HG03066 (cell line): ENCODE measurements at regions not wholly inside any gene's neighbourhood (a gene's known extent, or its start where the extent isn't known, plus 50 kb on each side); places are given as distances from the start of the nearest gene placed in this dataset.
"Not testable (repeated sequence)": the region's sequence is repeated elsewhere in the genome, so short reads cannot be mapped to it uniquely, and the experiment has no call there.

Experiments used
- ATAC-seq: cut with Tn5 transposase; IDR thresholded peaks from one replicate; pipeline ENCODE4 v1.9.1; 2021; ENCODE audit warnings: low read depth; ENCODE audit not compliant: unreplicated experiment

DNA sequence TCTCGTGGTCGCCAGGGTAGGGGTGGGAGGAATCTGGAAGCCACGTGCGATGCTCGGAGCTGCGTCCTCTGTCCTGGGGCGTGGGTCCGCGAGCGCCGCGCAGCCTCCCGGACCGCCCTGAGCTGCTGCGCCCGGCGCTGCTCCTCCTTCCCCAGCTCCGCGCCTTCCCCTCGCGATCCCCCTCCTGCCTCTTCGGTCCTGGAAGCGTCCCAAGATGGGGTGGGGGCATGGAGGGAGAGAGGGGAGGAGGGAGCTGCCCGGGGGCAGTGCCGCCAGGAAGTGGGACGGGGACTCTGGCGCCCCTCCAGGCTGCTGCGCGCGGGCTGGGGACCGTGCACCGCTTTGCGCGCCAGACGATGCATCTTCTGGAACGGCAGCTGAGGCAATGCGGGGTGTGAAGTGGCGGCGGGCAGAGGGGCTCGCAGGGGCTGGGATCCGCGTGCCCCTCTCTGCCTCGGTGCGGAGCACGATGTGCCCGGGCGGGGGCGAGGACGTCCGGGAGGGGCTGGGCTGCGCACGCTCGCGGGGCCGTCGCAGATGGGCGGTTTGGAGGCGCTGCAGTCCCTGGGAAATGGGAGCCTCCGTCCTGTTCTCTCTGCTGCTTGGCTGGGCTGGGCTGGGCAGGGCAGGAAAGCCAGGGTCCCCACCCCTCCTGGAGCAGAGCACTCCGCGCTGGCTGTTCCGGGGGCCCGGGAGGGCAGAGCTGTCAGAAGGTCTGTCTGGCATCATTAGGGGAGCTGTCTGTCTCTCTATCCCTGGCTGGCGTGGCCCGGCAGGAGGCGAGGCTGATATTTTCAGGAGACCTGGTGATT lies 388.0 kb downstream of the SEC14L1 start:
- ATAC-seq = no peak

DNA sequence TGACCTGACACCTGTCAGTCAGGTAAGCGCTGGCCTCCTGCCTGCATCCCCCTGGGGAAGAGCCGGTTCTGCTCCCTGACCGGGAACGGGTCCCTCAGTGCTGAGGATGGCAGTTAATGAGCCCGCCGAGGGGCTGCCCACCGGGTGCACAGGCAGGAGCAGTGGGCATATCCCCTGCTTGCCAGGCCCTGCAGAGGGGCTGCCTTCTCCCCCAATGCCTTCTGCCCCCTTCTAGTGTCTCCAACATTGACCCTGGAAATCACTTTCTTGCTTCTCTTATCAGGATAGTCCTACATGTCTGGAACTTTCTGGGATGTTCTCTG lies 388.5 kb downstream of the SEC14L1 start:
- ATAC-seq = no peak

DNA sequence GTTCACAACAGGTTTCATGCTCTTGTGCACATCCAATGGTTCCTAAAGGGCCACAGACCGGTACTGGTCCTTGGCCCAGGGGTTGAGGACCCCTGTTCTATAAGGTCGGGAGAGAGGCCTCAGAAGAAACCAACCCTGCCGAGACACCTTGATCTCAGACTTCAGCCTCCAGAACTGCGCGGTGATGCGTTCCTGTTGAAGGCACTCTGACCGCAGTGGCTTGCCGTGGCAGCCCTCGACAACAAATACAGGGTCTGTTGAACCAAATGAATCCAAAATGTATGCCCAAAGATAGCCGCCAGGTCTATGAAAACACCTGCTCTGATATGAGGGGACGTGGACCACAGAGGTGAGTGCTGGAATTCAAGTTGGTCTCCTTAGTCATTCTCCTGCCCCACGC lies 389.8 kb downstream of the SEC14L1 start:
- no peak for ATAC-seq

DNA sequence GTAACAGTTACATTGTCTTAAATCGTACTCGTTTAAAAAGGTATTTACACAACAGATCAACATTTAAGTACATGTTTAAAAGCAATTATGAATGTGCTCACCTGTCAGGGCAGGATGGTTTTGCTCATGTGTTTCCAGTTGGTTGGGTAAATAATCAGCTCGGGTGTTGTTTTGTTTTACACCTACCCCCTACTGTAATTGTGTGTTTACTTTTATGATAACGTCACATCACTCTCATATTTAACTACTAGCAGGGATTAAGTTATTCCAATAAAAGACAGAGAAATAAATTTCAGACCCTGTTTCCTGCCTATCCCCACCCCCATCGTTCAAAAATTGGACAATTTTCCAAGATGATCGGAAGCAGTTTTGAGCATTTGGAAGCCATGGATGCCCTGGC lies 390.2 kb downstream of the SEC14L1 start:
- ATAC-seq = no peak

DNA sequence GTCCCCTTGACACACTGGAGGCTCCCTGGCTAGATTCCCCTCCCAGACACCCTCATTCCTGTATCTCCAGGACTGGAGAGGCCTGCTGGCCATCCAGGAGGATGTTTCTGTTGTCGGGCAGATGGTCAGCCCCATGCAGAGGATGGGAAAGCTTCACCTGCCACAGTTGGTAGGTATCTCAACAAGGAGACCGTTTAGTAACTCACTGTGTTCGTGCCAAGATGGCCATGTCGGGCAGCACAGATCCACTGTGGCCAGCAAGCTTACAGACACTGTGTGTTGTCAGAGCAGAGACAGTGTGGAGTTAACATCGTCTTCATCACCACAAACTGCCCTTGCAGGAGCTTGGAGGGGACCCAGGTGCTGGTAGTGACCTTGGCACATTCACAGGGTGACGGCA lies 390.9 kb downstream of the SEC14L1 start:
- ATAC-seq = no peak

DNA sequence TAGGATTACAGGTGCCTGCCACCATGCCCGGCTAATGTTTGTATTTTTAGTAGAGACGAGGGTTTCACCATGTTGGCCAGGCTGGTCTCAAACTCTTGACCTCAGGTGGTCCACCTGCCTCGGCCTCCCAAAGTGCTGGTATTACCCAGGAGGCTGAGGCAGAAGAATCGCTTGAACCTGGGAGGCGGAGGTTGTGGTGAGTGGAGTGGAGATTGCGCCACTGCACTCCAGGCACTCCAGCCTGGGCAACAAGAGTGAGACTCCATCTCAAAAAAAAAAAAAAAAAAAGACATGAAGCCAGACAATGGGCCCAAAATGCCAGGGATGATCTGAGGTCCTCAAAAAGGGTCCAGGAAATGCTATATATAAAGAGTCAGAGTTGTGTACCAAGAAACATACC lies 392.9 kb downstream of the SEC14L1 start:
- ATAC-seq = not testable (repeated sequence)

DNA sequence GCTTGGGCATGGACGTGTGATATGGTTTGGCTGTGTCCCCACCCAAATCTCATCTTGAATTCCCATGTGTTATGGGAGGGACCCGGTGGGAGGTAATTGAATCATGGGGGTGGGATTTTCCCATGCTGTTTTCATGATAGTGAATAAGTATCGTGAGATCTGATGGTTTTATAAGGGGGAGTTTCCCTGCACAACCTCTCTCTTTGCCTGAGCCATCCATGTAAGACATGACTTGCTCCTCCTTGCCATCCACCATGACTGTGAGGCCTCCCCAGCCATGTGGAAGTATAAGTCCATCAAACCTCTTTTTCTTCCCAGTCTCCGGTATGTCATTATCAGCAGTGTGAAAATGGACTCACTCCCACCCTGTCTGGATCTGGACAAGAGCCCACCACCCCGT lies 393.4 kb downstream of the SEC14L1 start:
- ATAC-seq = no peak

DNA sequence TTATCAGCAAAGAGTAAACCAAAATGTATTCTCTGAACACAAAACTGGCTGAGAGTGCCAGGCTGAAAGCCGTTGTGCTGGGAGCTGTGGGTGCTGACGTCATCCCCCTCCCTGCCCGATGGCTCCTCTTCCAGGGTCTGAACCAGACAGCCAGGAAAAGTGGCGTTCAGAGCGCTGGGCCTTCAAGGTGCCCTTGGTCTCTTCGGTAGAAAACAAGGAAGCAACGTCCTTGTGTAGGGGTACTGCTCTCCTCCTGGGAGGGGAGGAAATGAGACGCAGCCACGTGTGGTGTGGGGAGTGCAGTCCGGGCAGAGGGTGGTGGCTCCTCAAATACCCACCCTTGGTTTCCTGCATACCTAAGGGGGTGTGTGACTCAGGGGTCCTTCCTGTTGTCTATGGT lies 394.7 kb downstream of the SEC14L1 start:
- ATAC-seq = no peak

DNA sequence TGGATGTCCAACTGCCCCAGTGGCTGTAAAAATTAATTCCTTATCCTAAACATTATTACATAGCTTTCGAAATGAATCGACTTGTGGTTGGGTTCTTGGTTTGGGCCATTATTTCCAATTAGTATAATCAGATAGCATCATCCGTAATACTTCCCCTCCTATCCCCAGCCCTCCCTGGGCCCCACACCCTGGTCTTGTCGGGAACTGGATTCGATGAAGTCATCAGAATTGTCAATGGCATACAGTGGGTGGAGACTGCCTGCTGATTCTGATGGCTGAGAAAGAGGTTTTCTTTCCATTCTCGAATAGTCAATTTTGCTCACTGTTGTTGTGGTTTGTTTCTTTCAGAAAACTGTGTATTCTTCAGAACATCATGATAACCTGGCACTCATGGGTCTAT lies 395.1 kb downstream of the SEC14L1 start:
- ATAC-seq = no peak

DNA sequence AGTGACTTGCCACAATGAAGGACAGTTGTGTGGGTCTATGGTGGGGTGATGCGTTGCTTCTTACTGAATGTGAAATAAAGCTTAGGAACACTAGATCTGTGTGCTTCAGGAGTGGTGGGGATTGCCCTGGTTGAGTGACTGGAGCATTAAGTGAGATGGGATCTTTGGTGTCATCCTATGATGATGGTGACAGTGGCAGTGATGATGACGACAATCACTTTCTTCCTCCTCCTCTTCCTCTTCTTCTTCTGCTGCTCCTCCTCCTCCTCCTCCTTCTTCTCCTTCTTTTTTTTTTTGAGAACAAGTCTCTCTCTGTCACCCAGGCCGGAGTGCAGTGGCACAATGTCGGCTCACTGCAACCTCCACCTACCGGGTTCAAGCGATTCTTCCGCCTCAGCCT lies 396.8 kb downstream of the SEC14L1 start:
- ATAC-seq = no peak

DNA sequence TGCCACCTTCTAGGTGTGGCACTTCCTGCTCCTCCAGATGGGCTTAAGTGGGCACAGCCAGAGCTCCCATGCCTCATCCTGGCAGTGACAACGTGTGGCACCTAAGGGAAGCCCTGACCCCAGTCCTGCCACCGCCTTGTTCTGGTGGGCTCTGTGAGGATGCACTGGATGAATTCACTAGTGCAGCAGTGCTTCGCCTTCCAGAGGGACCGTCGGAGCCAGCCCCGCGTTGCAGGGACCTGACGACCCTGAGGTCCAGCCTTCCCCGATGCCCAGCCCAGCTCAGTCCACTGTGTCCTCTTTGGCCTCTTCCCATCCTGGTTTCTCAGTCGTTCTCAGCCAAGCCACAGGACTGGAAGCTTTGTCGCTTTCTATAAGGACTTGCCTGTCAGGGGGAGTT lies 399.8 kb downstream of the SEC14L1 start:
- ATAC-seq = no peak

DNA sequence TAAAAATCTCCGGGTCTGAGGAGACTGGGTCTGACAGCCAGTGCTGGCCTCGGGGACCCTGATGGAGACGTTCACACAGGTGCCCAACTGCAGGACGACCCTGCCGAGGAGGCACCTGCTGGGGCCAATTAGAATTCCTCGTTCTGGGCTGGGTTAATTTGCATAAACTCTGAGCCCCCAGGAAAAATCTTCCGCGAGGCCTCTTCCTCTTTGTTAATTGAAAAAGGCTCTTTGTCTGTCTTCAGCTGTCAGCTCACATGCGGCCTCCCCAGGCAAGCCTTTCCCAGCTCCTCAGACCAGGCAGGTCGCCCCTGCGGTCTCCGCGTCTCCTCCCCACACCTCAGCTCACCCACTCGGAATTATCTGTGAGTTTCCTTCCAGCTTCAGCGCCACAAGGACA lies 400.2 kb downstream of the SEC14L1 start:
- ATAC-seq = no peak

DNA sequence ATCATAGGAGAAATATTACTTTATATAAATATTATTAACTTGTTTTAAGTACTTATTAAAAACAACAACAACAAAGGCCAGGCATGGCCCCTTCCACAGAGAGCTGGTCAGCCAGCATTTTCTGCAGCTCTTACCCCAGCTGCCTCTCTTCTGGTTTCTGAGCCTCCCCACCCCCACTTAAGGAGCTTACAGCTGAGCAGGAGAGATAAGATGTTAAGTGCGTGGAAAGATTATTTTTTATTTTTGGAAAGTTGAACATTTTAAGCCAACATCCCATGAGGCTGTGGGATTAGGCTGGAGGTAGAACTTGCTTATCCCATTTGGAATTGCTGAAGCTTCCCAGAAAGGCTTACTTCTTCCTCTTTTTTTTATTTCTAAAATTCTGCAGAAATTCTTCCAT lies 401.2 kb downstream of the SEC14L1 start:
- ATAC-seq = no peak

DNA sequence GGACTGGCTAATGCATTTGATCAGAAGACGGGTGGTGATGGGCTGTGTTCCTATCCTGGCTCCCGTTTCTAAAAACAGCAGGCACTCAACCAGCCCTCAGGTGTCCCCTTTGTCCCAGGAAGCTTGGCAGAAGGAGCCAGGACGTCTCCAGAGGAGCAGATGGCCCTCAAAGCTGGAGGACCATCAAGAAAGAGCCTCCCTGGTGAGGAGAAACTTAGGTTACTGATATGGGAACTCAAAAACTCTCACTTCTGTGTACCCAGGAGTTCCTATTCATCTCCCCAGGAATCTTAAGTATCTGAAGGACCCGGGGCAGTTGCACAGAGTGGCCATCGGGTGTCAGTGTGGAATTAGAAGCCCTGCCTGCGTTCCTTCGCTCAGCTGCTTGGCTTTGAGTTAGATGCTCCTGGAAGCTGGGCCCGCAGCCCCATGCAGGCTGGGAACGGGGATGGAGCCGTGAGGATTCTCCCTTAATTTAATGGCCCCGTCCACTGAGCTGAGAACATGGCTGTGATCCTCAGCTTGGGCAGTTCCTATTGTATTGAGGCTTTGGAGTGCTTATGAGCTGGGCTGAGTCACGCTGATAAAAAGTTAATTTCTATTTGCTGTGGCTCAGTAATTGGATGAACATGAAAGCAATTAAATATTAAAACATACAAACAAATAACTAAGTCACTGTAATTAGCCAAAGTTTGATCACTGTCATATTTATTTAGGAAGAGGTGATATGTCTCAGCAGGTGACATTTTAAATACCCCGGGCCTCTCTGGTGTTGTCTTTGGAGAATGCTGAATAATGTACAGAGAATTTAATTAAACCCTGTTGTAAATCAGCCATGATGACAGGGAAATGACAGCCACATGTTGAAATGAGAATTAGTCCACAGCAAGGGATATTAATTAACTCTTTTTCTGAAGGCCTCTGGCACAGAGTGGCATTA lies 402.1 kb downstream of the SEC14L1 start:
- no peak for ATAC-seq

DNA sequence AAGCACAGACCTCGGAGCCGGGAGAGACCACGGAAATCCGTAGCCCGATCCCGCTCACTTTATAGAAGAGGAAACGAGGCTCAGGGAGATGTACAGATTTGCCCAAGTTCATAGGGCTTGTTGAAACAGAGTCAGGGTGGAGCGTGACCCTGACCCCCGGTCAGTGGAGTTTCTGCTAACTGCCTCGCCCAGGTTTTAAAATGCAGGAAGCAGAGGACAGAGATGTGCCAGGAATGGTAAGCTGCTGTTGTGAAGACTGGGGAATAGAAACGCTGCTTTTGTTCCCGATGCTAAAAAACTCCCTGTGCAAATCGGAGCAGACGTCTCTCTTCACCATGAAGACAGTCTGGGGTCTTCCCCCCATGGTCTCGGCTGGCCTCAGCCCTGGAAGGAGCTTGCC lies 403.0 kb downstream of the SEC14L1 start:
- ATAC-seq = no peak

DNA sequence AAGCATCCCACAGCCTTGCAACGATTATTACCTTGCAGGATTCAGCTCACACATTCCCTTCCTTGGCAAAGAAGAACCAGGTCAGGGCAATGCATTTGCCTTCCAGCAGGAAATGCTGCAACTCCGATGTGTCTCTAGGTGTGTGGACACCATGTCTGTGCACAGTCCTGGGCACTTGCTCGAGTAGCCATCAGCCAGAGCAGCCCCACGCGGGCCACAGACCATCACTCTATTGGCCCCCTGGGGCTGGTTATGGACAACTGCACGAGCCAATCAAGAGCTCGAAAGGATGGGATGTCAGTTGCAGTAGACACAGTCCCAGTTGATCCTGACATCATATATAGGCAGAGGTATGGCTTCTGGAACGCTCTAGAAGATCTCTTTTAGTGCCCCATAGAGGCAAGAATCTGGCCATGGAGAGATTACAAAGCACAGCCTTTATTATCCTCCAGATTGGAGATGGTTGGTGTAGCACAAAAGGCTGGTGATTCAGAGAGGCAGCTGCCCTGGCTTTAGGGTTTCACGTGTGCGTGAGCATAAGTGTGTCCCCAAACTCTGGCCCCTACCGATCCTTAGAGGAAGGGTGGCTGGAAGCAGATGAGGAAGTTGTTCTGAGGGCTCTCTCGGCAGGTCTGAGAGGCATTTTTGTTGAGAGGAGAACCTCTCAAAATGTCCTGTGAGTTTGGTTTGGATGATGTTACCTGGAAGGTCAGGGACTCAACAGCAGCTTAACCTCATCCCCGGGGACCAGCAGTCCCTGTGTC lies 403.8 kb downstream of the SEC14L1 start:
- no peak for ATAC-seq

DNA sequence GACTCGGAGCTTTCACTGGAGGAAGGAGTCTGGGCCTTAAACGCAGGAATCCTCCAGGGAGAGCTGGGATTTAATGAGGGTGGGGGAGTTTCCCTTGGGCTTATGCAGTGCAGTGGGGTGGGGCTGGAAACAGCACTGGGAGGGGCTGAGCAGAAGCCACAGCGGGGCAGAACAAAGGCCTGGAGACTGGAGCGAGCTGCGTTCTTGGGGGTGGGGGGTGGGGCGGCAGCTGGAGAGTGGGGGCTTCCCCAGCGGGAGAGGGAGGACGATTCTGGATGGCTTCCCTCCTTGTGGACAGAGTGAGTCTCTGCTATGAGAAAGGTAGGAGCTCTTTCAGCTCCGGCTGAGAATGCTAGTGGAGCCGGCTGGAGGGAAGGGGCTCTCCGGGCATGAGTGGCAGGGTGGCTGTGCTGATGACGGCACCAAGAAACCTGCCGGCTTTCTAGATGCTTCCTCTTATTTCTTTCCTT lies 406.0 kb downstream of the SEC14L1 start:
- no peak for ATAC-seq

DNA sequence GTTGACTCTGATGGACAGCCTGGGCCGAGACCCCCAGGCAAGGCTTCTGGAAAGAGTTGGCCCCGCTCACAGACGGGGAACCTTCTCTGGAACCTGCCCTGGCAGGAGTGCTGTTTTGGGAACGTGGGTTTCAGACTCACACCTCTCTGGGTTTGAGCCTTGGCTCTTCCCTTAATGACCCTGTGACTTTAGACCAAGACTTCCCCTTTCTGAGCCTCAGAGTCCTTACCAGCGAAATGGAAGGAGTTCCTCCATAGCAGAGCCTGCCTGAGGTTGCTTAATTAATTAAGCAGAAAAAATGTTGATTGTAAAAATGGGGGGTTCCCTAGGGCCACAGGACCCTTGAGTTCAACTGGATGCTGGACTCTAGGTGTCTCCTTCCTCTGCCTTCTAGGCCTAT lies 408.2 kb downstream of the SEC14L1 start:
- no peak for ATAC-seq

DNA sequence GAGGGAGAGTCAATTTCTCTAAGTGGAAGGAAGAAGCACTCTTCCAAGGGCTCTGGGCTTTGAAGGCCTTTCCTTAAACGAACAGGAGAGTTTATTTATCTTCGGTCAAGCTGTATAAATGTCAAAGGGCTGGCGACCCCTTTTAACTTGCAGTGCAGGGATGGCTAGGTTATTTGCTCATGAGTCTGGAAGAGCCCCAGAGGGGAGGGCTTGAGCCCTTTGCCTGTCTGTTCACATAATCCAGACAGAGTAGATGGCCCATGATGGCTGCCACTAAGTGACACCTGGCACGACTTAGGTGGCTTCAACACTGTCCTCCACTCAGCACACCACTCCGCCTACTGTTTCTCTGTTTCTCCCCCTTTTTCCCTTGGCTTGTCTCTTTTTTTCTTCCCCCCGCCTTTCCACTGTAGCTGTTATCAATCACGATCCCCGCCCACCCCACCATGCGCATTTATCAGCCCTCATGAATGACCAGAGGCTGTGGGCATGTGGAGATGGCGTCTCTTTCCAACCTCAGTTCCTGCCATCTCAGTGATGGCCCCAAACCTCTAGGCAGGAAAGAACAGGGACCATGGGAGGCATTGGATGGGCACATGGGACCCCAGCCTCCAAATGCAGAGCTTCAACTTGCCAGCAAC lies 408.7 kb upstream of the TNRC6C start:
- no peak for ATAC-seq

DNA sequence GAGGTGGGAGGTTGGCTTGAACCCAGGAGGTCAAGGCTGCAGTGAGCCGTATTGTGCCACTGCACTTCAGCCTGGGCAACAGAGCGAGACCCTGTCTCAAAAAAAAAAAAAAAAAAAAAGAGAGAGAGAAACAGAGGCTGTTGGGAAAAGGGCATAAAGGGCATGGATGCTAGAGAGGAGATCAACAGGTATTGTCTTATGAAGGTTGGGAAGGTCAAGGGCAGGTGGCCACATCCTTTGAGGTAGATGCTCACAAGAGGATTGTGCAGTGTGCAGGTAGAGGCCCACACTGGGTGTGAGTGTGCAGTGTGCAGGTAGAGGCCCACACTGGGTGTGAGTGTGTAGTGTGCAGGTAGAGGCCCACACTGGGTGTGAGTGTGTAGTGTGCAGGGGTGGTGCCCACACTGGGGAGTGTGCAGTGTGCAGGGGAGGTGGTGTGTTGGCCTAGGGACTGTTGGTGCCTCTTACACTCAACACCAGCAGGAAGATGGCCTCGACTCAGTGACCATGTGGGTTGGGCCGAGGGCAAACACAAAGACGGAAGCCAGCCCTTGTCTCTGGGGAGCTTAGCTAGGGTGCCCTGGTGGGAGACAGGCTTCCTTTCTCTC lies 404.9 kb upstream of the TNRC6C start:
- ATAC-seq = no peak
